HG03575 (cell line): ENCODE measurements at regions not wholly inside any gene's neighbourhood (a gene's known extent, or its start where the extent isn't known, plus 50 kb on each side); places are given as distances from the start of the nearest gene placed in this dataset.

Experiments used
- ATAC-seq: cut with Tn5 transposase; IDR thresholded peaks from one replicate; pipeline ENCODE4 v1.9.1; 2021; ENCODE audit not compliant: unreplicated experiment, insufficient number of reproducible peaks, low FRiP score; ENCODE audit errors: extremely low read depth

GRCh38 chr7:33722383-33723101, 182.8 kb upstream of the BMPER start:
- no peak for ATAC-seq

DNA sequence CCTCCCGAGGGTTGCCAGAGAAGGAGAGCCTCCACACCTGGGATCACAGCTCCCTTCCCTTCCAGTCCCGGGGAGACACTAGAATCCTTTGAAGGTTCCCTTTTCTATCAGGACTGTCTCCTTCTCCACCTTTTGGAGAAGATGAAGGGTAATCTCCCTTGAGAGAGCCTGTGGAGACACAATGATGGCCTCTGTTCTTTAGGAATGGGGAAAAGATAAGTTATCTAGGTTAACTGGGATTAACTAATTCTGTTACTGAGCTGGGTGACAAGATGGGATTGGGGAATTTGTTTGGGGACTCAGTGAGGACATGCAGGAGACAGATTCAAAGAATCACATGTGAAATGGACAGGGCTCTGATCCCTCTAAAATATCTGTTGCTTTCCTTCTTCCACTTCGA, 181.1 kb upstream of the BMPER start:
- no peak for ATAC-seq

- no peak for ATAC-seq
These were observed 180.0 kb upstream of the BMPER start for GRCh38 chr7:33725111-33726025.

GRCh38 chr7:33726582-33726981, 178.8 kb upstream of the BMPER start:
- ATAC-seq = no peak

DNA sequence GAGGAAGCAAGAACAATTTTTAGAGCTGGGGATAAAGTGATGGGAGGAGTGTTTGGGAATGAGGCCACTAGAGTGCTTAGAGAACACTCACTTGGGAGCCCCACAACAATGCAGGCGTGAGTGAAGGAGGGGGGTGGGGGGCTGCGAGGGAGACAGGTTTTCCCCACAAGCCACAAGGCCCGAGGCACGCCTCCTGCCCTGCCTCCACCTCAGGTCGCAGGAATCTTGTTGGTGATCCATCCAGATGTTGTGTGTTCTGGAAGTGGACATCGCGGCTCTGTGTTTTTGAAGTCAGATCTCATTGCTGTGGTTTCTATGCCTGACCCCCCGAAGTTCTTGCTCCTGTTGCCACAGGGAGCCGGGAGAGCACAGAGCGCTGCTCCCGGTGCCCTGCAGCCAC, 178.0 kb upstream of the BMPER start:
- no peak for ATAC-seq

GRCh38 chr7:33728873-33729551, 176.3 kb upstream of the BMPER start:
- ATAC-seq = no peak

DNA sequence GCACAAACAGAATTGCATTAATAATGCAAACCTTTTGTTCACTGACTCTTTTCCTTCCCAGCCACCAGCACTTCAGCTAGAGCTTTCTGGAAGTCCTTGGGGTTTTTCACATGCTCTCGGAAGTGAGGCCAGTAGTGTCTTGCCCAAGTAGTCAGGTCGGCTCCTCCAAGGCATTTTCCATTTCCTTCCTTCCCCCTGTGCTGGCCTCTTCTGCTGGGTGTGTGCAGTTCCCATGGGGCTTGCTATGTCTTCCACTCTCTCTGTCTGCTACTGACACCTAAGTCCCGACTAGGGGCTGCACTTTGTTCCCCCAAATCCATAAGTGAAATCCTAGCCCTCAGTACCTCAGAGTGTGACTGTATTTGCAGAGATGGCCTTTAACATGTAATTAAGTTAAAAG, 175.6 kb upstream of the BMPER start:
- ATAC-seq = no peak

- ATAC-seq = no peak
These were observed 174.4 kb upstream of the BMPER start for GRCh38 chr7:33730958-33731357.

DNA sequence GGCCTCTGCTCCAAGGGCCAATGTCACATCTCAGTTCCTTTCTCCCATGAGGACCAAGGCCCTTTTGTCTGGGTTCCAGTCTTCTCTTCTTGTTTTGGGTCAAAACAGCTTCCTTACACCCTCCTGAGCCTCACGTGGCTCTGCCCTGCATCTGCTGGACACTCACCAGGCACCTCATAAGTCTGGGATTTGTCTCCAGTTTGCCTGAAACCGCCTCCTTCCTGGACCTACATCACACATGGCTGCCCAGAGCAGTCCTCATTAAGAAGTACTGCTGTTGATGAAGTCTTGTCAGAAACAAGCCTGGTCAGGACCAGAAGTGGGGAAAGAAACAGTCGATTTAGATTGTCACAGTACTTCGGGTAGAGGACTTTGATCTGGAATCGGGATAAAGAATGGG, 173.4 kb upstream of the BMPER start:
- ATAC-seq = no peak

- ATAC-seq = no peak
These were observed 172.9 kb upstream of the BMPER start for GRCh38 chr7:33732462-33732861.

GRCh38 chr7:33733870-33734650, 171.3 kb upstream of the BMPER start:
- no peak for ATAC-seq

- no peak for ATAC-seq
These were observed 169.9 kb upstream of the BMPER start for GRCh38 chr7:33735403-33735802.

DNA sequence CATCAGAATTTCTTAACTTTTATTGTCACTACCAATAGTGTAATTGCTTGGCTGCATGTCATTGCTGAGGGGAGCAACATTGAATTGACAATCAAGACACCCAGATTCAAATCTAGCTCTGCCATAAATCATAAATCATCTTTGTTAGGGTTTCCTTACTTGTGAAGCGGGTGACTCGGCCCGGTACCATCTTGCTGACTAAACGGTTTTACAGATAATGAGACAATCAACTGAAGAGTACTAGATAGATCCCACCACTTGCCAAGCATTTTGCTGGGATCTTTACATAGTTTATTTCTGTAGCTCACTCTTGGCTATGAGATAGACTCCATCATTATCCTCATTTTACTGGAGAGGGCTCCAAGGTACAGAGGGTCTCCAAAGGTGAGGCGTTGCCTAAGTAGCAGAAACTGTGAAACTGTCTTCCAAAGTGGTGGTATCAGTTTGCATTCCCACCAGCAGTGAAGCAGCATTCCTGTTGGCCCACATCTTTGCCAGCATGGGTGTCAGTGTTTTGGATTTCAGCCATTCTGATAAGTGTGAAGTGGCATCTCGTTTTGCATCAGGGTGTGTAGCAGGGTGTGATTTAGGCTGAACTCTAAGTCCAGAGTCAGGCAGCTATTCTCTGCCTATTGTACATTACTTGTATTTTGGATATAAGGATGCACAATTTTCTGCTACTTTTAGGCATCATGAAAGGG, 168.7 kb upstream of the BMPER start:
- ATAC-seq = no peak

- no peak for ATAC-seq
These were observed 166.9 kb upstream of the BMPER start for GRCh38 chr7:33738260-33738935.

DNA sequence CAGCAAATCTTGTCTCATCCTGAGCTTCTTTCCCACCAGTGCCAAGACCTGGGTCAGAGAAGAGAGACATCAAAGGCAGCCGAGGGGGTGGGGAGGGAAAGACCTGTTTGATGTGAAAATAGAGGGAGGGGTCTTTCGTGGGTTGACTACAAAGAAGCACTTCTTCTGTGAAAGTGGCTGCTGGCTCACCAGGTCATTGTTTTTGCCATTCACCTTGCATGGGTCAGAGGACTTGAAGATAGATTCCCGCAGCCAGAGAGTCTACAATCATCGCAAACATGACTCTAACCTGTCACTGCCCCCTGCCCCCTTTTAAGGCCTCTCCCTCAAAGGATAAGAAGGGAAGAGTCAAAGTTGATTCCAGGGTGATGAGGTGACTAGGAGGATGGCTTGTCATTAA, 166.1 kb upstream of the BMPER start:
- no peak for ATAC-seq

DNA sequence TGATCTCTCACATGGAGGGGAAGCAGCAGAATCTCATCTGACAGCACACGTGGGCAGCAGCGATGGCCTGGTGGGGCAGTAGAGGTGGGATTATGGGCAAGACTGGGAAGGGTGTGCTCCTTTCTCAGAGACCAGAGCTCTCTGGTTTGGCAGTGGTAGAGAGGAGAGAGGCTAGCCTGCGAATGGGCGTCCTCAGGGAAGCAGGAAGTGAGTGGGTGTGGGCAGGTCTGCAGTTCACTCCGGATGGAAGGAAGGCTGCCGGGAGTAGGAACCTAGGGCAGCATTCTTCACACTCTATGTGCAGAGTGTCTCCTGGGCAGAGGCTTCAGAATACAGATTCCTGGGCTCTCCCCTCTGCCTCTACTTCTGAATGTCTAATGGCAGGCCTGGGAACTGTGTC, 162.8 kb upstream of the BMPER start:
- ATAC-seq = no peak

DNA sequence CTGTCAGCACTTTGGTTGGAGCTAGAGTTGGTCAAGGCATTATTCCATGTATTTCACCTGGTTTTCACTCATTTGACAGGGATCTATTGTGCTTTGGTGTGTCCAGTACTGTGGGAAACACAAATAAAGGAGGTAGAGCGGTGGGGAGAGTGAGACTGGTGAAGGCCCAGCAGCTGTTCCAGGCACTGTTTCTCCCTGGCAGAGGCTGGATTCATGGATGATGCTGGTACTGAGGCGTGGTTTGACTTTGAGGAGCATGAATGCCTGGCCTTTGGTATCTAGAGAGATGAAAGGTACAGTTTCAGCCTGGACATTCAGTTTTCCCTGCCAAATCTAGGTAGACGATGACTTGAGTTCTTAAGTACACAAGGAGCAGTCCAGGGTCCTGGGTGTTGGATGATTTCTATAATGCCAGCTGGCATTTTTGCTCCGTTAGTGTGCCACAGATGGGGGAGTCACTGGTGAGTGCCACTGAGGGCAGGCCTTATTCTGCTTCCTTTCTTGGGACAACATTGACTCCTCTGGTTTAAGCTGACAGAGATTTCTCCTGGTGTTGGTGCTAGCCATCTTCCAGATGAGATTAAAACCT, 162.2 kb upstream of the BMPER start:
- no peak for ATAC-seq

DNA sequence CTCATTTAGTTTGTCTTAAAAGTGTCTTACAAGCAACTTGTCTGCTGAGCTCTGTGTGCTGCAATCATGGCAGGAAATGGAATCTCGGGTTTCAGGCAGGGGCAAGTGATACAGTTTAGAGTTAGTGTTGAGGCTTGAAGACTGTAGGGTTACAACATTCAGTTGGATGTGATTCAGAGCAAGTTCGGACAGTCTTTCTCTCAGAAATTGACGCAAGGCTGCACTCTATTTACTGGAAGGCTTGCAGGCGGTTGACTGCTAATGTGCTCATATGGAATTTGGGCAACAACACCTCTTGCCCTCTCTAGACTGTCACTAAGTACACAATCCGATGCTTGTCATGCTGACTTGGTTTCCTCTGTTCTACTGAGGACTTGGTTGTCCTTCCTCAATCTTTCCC, 161.7 kb upstream of the BMPER start:
- ATAC-seq = no peak
